Keratinocyte (primary cell): ENCODE measurements at regions not wholly inside any gene's neighbourhood (a gene's known extent, or its start where the extent isn't known, plus 50 kb on each side); places are given as distances from the start of the nearest gene placed in this dataset.

ENCODE experiments used
- DNase-seq: peaks from one replicate; pipeline ENCODE4 v3.0.0-alpha.2; 2011; ENCODE audit warnings: low read depth, missing footprints, low spot score
- FAIRE-seq: peaks from 2 replicates; lab custom pipeline; 2011; peaks lifted over from hg19 to GRCh38; lab: Jason Lieb, UNC
- H2AFZ ChIP-seq: 2 replicates; pipeline ENCODE4 v1.6.0; 2012; ENCODE audit warnings: low read length, control low read depth, inconsistent platforms; ENCODE audit not compliant: control insufficient read depth
- H3K27ac ChIP-seq: 2 replicates; pipeline ENCODE4 v1.5.1; 2011; ENCODE audit warnings: low read length; ENCODE audit not compliant: control insufficient read depth, insufficient read depth
- H3K27me3 ChIP-seq: 3 replicates; pipeline ENCODE4 v1.6.0; 2011; ENCODE audit warnings: low read length; ENCODE audit not compliant: control insufficient read depth, insufficient read depth; ENCODE audit errors: extremely low read depth
- H3K36me3 ChIP-seq, 2 experiments: 2 replicates in 1 of 2; 3 replicates in 1 of 2; pipeline ENCODE4 v1.5.1; 2011; ENCODE audit warnings: low read length in 2 of 2, mild to moderate bottlenecking in 1 of 2; ENCODE audit not compliant: control insufficient read depth in 2 of 2, insufficient read depth in 2 of 2; ENCODE audit errors: extremely low read depth in 1 of 2
- H3K4me1 ChIP-seq: 3 replicates; pipeline ENCODE4 v1.5.1; 2011; ENCODE audit warnings: low read length; ENCODE audit not compliant: control insufficient read depth, insufficient read depth; ENCODE audit errors: extremely low read depth
- H3K4me2 ChIP-seq: 3 replicates; pipeline ENCODE4 v1.6.0; 2011; ENCODE audit warnings: low read depth, low read length; ENCODE audit not compliant: control insufficient read depth, insufficient read depth; ENCODE audit errors: extremely low read depth
- H3K4me3 ChIP-seq, 3 experiments: fragments of 200-600 bp in 1 of 3; sonication (generic) in 1 of 3; 2 replicates in 2 of 3; 3 replicates in 1 of 3; pipeline ENCODE4 v1.5.1; 2011 to 2016; ENCODE audit warnings: low read length in 3 of 3, mild to moderate bottlenecking in 3 of 3, control low read depth in 2 of 3, inconsistent platforms in 1 of 3, low read depth in 1 of 3, mixed read lengths in 1 of 3, mixed run types in 1 of 3, moderate library complexity in 1 of 3; ENCODE audit not compliant: control insufficient read depth in 2 of 3, insufficient read depth in 2 of 3; ENCODE audit errors: extremely low read depth in 1 of 3
- H3K79me2 ChIP-seq: 2 replicates; pipeline ENCODE4 v1.6.0; 2012; ENCODE audit warnings: low read length; ENCODE audit not compliant: control insufficient read depth, insufficient read depth
- H3K9ac ChIP-seq: 3 replicates; pipeline ENCODE4 v1.6.0; 2011; ENCODE audit warnings: low read length; ENCODE audit not compliant: control insufficient read depth, insufficient read depth; ENCODE audit errors: extremely low read depth
- H3K9me1 ChIP-seq: 3 replicates; pipeline ENCODE4 v1.6.0; 2011; ENCODE audit warnings: low read length; ENCODE audit not compliant: control insufficient read depth, insufficient read depth; ENCODE audit errors: extremely low read depth
- H3K9me3 ChIP-seq: 2 replicates; pipeline ENCODE4 v1.5.1; 2012; ENCODE audit warnings: low read depth, low read length; ENCODE audit not compliant: control insufficient read depth
- H4K20me1 ChIP-seq: 3 replicates; pipeline ENCODE4 v1.6.0; 2011; ENCODE audit warnings: low read length; ENCODE audit not compliant: control insufficient read depth, insufficient read depth; ENCODE audit errors: extremely low read depth
- EZH2 ChIP-seq: IDR thresholded peaks from one replicate; pipeline ENCODE4 v1.6.1; 2012; ENCODE audit warnings: inconsistent platforms, mild to moderate bottlenecking, low read length, moderate library complexity
- dilution Hi-C: fragments of 300-500 bp; cut with MboI; formaldehyde crosslinking; loops from one replicate; pipeline ENCODE4 v1.7.0; 2020; ENCODE audit warnings: low sequenced_read_pairs; ENCODE audit not compliant: extremely low pct_ligation_motif_present
- TF ChIP-seq, protein P1 (sequence below), 3 experiments: IDR thresholded peaks in 1 of 3; conservative IDR thresholded peaks in 1 of 3; optimal IDR thresholded peaks in 1 of 3; 2 replicates in 2 of 3; 3 replicates in 1 of 3; pipeline versions ENCODE3 to v1.5.1; 2011; ENCODE audit warnings: low read length in 3 of 3, mild to moderate bottlenecking in 3 of 3, moderate library complexity in 2 of 3, control low read depth in 1 of 3, inconsistent platforms in 1 of 3; ENCODE audit not compliant: insufficient read depth in 2 of 3; ENCODE audit errors: extremely low read depth in 1 of 3

DNA sequence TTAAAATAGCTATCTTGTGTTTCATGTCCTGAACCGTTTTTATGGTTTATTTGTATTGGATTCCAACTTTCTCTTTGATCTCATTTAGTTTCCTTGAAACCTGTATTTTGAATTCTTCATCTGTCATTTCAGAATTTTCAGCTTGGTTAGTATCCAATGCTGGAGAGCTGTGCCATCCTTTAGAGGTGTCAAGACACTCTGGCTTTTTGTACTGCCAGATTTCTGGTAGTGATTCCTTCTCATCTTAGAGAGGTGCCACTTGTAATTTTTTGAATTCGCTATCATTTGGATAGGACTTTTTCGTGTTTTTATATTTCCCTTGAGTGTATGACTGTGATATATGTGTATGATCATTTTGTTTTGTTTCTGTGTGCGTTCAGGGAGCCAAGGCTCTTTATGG is 591.4 kb downstream of the ADCYAP1 start:
- Histone ChIP-seq H3K4me3 (no peak overlapping the region), H3K4me1 (no peaks in the 10 kb centered on the region), H3K4me2 (no peak overlapping the region), H3K27me3 (no peaks in the 10 kb centered on the region), H3K9ac (no peak overlapping the region), H3K9me3 (no peaks in the 10 kb centered on the region), H3K9me1 (no peaks in the 10 kb centered on the region), H3K36me3 (no peaks in the 10 kb centered on the region), H4K20me1 (no peaks in the 10 kb centered on the region), H2AFZ (no peak overlapping the region), H3K79me2 (no peaks in the 10 kb centered on the region), H3K27ac (no peak overlapping the region)
- no peak for FAIRE-seq
- no peak for TF ChIP-seq EZH2
- TF ChIP-seq, protein P1, sequence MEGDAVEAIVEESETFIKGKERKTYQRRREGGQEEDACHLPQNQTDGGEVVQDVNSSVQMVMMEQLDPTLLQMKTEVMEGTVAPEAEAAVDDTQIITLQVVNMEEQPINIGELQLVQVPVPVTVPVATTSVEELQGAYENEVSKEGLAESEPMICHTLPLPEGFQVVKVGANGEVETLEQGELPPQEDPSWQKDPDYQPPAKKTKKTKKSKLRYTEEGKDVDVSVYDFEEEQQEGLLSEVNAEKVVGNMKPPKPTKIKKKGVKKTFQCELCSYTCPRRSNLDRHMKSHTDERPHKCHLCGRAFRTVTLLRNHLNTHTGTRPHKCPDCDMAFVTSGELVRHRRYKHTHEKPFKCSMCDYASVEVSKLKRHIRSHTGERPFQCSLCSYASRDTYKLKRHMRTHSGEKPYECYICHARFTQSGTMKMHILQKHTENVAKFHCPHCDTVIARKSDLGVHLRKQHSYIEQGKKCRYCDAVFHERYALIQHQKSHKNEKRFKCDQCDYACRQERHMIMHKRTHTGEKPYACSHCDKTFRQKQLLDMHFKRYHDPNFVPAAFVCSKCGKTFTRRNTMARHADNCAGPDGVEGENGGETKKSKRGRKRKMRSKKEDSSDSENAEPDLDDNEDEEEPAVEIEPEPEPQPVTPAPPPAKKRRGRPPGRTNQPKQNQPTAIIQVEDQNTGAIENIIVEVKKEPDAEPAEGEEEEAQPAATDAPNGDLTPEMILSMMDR (optimal IDR thresholded peaks at IDR 0.05 in 1 of 3, IDR thresholded peaks at IDR 0.05 in 1 of 3, conservative IDR thresholded peaks at IDR 0.05 in 1 of 3; ENCODE audit: extremely low read depth in 1 of 3, insufficient read depth in 2 of 3, low read length in 3 of 3): no peak
- no peak for DNase-seq
- dilution Hi-C loops: no loop called here

DNA sequence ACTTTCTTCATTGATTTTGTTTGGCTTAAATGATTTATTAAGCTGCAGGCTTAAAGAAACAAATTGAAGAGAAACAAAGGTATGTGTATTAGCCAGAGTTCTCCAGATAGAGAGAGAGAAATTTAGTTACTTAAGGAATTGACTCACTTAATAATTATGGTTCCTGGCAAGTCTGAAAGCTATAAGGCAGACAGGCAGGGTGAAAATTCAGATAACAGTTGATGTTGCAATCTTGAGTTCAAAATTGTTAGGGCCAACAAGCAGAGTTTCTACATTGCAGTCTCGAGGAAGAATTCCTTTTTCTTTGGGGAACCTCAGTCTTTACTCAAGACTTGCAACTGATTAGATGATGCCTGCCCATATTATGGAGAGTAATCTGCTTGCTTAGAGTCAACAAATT is 593.5 kb downstream of the ADCYAP1 start:
- H4K20me1 ChIP-seq: no peaks in the 10 kb centered on the region
- H3K79me2 ChIP-seq: no peaks in the 10 kb centered on the region
- no peak overlapping the region for H2AFZ ChIP-seq
- no peaks in the 10 kb centered on the region for H3K9me1 ChIP-seq
- H3K36me3 ChIP-seq: no peaks in the 10 kb centered on the region
- TF ChIP-seq, protein P1 (optimal IDR thresholded peaks at IDR 0.05 in 1 of 3, IDR thresholded peaks at IDR 0.05 in 1 of 3, conservative IDR thresholded peaks at IDR 0.05 in 1 of 3; ENCODE audit: extremely low read depth in 1 of 3, insufficient read depth in 2 of 3, low read length in 3 of 3): no peak
- no peak for TF ChIP-seq EZH2
- no peaks in the 10 kb centered on the region for H3K4me1 ChIP-seq
- H3K27me3 ChIP-seq: no peaks in the 10 kb centered on the region
- no peak overlapping the region for H3K9ac ChIP-seq
- no peak overlapping the region for H3K4me2 ChIP-seq
- FAIRE-seq: no peak
- no peak overlapping the region for H3K27ac ChIP-seq
- H3K4me3 ChIP-seq: no peak overlapping the region
- dilution Hi-C loops: no loop called here
- H3K9me3 ChIP-seq: no peaks in the 10 kb centered on the region
- no peak for DNase-seq
